Erythroblast (primary cell): ENCODE measurements at regions not wholly inside any gene's neighbourhood (a gene's known extent, or its start where the extent isn't known, plus 50 kb on each side); places are given as distances from the start of the nearest gene placed in this dataset.

Experiments
- GATA1 ChIP-seq: IDR thresholded peaks from 2 replicates; pipeline ENCODE4 v1.6.1; 2011; ENCODE audit warnings: low read depth, mild to moderate bottlenecking, control low read depth, low read length, moderate library complexity
- POLR2A ChIP-seq: IDR thresholded peaks from 2 replicates; pipeline ENCODE4 v1.6.1; 2011; ENCODE audit warnings: mild to moderate bottlenecking, low read length

- no peak for TF ChIP-seq POLR2A
- no peak for TF ChIP-seq GATA1
Measured at GRCh38 chr3:132800958-132801357, 78.7 kb upstream of the NPHP3 start.
